Stimulated activated CD8-positive, alpha-beta memory T cell treated with anti-CD3 and anti-CD28 coated beads, Interleukin-4, amount 100 ng/mL, for 1 hour (primary cell): ENCODE measurements at regions not wholly inside any gene's neighbourhood (a gene's known extent, or its start where the extent isn't known, plus 50 kb on each side); places are given as distances from the start of the nearest gene placed in this dataset.

Experiments
- DNase-seq, 2 donors: peaks; one replicate each; pipeline ENCODE4 v3.0.0-alpha.2; 2020; ENCODE audit warnings: low read depth in 2 of 2, low spot score in 1 of 2

DNA sequence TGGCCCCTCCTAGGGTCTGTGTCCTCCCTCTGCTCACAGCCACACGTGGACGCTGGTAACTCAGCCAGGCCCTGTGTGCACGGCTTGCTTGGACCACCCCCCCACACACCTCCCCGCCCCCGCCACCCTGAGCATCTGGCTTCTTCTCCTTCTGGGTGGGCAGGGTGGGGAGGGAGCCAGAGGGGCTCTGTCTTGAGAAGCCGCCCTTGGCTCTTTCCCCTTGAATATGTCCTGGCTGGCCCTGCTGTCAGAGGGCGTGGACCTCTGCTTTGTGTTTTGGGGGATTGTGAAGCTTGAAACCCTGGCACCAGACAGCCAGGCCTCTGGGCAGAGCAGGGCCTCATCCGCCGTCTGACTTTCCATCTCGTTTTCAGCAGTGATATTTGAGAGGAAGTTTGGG is 72.1 kb downstream of the GLI2 start:
- no peak for DNase-seq

DNA sequence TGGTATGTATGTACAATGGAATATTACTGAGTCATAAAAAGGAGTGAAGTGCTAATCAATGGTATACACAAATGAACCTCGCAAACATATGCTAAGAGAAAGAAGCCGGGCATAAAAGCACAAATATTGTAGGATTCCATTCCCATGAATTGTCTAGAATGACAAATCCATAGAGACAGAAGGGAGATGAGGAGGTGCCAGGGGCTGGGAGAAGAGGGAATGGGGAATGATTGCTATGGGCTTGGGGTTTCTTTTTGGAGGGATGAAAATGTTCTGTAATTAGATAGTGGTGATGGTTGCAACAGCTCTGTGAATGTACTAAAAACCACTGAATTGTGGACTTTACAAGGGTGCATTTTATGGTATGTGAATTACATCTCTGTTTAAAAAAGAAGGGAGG is 73.5 kb downstream of the GLI2 start:
- DNase-seq, result no peak

DNA sequence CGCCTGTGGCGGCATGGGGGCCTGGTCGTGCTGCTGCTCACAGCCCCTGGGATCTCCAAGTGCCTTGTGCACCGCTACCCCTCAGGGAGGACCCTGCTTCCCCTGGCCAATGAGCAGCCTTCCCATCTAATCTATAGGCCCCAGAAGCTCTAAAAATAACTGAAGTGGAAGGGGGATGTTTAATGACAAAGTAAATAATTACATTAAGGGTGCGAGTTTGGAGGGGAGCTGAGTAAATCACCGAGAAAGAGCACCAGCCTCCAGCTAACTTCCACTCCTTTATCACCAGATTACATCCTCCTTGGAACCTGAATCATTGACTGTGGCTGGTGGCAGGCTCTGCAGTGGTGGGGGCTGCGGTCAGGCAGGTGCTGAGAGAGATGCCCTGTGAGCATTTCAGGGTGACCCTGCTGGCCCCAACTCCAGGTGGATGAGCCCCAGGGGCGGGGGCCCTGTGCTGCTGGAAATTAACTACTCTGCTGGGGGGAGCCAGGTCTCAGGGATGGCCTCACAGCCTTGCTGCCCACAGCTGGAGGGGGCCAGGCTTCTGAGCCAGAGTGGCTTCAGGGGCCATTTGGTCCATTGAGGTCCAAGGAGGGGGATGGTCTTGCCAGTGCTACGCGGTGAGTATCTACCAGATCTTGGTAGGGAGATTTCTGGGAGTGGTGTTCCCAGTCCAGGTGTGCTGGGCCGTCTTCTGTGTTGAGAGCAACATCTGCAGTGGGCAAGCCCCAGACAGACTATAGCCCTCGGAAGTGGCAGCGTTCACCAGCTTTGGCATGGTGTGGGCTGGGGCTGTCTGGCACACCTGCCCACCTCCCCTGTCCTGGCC is 74.2 kb downstream of the GLI2 start:
- no peak for DNase-seq

DNA sequence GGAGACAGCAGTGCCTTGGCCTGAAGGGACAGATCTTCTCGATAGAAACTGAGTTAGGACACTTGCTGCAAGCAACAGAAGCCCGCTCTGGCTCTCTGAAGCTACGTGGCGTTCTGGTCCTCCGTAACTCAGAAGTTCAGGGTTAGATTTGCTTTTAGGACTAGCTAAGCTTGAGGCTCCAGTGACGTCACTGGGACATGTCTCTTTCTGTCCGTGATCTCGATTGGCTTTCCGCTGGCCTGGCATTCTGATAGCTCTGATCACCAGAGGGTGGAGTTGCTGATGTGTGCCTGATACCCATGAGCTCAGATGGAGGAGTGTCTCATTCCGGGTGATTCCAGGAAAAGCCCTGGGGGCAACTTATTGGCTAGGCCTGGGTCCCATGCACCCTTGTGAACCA is 75.0 kb downstream of the GLI2 start:
- DNase-seq, result no peak

DNA sequence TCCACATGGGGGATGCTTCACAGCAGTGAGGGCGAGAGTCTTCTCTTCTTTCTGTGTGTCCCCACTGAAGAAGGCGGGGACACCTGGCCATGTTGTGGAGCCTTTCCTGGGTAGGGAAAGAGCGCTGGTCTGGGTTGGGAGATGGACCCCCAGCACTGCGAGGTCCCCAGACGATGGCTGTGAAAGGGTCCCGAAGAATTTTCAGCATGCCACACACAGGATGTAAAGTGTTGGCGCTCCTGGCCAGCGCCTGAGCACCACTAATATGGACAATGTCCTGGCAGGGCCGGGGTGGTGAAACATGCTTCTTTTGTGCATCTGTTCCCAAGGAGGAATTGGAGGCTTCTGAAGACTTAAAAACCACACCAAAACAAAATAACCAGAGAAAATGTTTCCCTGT is 77.2 kb downstream of the GLI2 start:
- no peak for DNase-seq

DNA sequence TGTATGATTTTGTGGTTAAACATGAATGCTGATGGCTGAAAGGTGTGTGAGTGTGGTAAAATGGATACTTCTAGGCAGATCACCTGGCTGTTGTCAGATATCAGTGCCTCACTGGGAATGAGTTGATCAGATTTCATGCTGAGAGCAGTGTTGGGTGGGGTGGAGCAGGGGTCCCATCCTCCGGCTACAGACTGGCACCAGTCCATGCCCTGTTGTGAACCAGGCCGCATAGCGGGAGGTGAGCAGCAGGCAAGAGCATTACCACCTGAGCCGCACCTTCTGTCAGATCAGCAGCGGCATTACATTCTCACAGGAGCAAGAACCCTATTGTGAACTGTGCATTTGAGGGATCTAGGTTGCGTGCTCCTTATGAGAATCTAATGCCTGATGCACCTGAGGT is 78.7 kb downstream of the GLI2 start:
- DNase-seq, result no peak

DNA sequence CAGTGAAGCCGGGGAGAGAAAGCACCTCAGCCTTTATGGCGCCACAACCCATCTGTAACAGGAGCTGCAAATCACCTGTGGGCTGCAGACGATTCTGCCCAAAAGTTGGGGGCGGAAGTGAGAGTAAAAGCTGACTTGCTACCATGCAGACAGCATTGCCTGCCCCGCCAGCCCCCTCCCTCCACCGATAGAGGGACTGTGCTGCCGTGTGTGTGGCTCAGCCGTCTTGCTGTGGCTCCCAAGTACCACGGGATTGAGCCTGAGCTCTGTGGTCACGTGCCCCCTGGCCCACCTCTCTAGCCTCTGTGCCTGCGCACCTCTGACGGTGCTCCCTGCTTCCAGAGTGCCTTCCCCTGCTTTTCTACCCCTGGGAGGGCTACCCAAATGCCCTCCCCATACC is 79.6 kb downstream of the GLI2 start:
- DNase-seq, result no peak

DNA sequence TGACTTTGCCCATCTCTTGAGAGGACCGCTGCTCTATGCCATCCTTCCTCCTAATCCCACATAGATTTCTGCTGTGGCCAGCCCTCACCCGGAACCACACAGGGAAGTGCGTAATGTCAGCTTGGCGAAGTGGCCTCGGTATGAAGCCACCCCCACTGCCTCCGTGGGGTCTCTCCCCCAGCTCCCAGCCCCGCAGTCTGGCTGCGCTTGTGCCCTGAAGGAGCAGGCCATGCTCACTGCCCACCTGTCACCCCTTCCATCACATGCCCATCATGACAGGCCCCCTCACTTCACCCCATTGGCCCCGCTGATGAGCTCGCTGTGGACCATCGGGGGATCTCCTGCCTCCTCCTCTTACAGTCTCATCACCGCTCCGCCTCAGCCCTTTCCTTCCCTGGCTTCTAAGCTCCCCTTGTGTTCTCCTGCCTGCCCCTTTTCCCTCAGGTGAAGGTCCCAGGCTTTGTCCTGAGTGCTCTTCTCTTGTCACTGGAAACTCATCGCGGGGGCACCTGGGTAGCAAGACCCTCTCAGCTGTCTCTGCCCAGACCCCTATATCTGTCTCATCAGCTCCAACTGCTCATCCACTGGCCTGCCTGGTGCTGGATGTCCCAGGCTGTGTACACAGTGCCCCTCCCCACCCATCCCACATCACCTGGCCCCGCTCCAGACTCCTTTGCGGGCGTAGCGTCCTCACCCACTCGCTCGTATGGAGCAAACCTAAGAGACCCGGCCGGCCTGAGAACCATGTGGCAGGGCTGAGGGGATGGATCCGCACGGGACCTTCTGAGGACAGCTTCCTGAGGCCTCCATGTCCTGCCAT is 81.7 kb downstream of the GLI2 start:
- DNase-seq, result no peak

DNA sequence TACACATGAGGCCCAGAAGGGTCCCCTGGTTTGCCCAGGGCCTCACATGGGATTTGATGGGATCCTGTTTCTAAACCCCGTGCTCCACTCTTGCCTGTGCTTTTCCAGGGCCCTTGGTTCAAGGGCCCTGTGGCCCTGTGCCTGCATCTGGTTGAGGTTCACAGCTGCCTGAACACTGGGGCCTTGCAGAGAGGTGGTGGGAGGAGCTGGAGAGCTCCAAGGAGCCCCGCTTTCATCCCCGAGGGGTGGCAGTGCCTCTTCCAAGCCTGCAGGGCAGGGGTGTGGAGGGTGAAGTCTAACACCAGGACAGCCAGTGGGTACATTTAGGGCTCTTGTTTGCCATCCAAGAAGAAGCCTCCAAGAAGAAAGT is 82.3 kb downstream of the GLI2 start:
- no peak for DNase-seq

DNA sequence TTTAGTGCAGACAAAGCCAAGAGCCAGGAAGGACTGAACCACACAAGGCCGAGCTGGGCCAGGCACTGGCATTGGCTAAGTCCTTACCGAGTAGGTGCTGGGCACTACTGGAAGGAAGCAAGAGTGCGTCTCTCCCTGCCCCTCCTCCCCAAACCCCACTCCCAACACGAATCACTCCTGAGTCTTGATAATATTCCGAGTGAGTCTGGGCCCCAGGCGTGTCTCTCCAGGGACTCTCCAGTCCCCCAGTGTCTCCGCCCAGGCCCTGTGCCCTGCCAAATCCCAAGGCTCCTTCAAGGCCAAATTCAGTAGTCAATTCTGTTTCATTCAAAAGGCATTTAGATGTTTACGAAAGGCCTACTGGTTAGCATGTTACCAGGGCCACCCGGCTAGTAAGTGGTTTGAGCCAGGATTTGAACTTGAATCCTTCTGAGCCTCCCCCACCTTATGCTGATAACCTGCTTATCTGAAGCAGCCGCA is 82.8 kb downstream of the GLI2 start:
- DNase-seq, result no peak

DNA sequence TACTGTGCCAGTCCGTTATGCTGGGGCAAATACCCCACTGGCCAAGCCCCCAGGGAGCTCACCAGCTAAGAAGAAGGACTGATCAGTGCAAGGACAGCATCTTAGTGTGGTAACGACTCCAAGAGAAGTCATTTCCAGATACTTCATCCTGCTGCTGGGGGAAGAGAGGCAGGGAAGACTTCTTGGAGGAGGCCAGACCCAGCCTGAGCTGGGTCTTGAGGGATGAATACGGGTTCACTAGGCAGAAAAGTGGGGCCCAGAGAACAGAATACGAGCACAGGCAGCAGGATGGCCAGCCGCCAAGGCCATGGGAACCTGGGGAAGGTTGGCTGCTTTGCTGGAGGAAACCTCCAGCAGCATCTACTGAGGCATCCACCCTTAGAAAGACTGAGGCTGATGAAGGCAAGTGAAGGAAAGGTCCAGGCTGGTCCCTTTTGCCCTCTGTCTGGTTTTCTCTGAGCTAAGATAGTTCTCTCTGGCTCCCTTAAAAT is 84.1 kb downstream of the GLI2 start:
- DNase-seq, result no peak

DNA sequence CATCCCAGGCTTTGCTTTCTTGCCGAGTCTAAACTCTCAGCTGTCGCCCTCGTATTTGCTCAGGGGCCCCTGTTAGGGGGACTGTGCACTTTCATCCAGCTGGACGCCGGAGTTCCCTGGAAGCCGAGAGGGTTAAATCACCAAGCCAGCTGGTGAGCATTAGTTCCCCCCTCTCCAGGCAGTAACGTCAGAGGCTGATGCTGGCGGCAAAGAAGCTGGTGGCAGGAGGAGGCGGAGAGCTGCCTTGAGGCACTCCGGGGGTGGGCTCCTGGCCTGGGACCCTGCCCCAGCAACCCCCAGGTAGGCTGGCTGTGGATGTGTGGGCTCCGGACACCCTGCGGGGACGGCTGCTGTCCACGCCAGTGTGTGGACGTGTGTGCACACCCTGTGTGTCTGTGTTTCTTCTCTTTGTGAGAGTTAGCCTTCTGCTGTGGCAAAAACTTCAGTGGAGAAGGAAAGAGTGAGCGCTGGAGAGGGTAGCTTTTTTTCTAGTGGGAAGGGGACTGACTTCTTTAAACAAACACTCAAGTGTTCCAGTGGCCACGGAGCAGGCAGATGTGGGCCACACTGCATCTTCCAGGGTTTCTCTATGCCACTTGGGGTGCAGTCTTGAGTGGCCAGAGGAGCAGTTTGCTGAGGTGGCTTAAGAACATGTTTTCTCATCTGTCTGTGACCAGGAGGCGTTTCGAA is 84.7 kb downstream of the GLI2 start:
- DNase-seq, result no peak

DNA sequence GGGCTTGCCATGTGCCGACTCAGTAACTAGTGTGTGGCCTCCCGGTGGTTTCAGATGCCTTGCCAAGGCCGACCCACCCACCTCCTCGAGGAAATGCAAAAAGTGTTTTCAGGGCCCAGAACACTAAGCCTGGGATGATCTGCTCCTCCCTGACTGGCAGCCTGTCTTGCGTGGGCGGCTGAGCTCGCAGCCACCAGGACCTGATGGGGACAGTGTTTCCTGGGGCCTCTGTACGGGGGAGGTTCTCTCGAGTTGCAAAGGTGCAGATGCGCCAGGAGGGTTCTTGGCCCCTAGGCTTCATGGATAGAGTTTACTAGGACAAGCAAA is 85.2 kb downstream of the GLI2 start:
- no peak for DNase-seq

DNA sequence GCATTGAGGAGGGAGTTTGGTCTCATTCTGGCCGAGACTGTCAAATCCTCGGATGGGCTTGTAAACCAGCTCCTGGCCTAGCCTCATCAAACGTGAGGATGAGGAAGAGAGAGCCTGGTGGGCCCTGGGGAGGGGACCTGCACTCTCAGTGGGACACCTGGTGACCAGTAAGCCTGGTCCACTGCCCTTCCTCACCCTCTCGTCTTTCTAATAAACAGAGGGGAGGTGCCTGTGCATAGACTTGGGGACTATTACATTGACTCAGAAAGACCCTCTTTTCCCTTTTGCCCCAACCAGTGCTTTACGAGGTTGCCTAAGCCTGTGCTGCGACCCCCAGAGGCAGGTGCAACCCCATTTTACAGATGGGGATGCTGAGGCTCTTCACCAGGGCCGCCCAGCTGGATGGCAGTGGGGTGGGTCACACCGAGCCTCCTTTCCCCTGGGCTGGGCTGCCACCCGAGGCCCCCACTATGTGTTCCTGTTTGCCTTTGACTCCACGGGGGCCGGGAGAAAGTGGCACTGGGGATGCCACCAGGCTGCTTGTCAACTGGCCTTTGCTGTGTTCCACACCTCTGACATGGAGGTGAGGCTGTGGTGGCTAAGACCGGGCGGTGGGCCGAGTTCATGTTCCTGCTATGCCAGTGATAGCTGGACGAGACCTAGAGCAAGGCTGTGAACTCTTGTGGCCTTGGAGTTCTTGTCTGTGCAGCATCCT is 85.9 kb downstream of the GLI2 start:
- no peak for DNase-seq

DNA sequence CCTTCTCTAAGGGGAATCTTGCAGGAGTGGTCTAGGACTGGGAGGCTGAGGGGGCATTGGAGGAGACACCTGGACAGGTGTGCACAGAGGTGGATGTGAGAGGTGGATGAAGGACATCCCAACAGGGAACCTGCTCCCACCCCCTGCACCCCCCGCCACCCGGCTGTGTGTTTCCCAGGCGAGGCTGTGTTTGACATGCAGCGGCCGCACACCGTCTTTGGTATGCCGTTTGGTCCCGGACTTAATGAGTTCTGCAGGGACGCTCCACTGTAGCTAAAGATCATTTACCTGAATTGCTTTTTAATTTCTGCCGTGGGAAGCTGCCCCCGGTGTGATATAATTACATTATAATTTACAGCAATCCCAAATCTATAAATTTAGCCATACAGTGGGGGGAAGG is 87.3 kb downstream of the GLI2 start:
- DNase-seq, result no peak

DNA sequence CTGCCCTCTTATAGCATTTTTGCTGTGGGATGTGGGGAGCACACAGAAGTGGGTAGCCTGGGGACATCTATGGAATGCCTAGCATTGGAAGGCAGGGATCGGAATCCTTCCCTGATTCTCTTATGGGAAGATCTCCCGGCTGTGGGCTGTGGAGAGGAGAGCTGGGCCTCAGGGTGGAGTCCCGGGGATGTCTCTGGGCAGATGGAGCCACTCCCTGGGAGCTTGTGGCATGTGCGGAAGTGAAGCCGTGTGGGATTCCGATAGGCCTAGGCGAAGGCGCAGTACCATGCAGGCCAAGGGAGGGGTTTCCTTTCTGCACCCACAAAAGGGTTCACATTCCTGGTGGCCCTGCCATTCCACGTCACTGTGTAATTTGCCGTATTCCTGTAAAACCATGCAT is 87.9 kb downstream of the GLI2 start:
- DNase-seq, result no peak

DNA sequence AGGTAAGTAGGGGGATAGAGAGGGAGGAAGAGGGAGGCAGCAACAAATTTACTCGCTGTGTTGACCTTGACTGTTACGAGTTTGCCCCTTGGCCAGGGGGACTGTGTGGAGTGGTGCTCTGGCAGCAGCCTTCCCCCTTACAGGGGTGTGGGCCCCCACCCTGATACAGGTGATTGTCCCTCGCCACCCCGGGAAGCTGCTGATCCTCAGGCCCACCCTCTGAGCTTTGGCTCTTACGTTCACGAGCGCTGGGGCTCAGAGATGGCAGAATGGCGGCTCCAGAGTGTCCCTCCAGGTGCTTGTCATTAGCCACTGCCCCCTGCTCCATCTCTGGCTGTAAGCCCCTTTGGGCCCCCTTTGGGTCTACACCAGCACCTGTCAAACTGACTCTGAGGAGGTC is 88.6 kb downstream of the GLI2 start:
- no peak for DNase-seq

DNA sequence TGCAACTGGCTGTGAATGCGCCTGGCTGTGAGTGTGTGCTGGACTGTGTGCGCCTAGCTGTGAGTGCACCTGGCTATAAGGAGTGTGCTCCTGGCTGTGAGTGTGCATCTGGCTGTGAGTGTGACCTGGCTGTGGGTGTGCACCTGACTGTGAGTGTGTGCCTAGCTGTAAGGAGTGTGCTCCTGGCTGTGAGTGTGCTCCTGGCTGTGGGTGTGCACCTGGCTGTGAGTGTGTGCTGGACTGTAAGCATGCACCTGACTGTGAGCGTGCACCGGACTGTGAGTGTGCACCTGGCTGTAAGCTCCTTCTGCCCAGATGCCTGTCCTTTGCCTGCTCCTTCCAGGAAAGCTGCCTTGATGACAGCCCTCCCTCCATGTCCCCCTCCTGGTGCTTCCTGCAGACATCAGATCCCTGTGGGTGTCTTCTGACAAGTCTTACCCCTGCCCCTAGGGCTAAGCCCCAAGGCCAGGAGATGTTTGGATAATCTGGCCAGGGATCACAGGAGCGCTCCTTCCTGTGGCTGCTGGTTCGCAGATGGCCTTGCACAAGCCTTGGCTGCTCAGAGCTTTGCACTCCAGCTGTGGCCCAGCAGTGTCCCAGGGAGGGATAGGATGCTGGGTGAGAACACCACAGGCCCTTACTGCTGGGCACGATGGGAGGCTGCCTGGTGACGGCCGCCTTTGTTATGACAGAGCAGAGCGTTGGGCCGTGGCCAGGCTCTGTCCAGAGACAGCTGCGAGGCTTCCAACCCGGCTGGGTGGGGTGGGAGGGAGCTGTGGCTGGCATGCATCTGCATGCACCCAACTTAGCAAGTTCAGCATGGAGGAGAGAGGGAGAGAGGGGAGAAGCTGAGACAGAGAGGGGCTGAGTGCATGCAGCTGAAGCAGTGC is 89.9 kb downstream of the GLI2 start:
- no peak for DNase-seq

DNA sequence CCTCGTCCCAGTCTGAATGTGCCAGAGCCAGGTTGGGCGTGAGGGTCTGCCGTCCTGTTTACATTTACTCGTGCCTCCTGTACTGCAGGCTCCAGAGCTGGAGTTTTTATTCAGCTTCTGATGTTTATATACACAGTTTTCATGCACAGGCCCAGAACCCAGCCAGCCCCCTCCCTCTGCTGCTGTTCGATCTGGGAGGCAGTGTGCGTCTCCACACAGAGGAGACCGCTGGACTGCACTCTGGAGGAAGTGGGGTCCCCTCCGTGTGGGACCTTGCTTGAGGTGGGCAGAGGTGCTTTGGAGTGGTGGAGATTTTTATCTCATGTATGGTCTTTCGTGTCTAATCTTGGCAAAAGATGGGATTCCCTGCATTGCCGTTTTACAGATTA is 90.6 kb downstream of the GLI2 start:
- DNase-seq, result no peak

DNA sequence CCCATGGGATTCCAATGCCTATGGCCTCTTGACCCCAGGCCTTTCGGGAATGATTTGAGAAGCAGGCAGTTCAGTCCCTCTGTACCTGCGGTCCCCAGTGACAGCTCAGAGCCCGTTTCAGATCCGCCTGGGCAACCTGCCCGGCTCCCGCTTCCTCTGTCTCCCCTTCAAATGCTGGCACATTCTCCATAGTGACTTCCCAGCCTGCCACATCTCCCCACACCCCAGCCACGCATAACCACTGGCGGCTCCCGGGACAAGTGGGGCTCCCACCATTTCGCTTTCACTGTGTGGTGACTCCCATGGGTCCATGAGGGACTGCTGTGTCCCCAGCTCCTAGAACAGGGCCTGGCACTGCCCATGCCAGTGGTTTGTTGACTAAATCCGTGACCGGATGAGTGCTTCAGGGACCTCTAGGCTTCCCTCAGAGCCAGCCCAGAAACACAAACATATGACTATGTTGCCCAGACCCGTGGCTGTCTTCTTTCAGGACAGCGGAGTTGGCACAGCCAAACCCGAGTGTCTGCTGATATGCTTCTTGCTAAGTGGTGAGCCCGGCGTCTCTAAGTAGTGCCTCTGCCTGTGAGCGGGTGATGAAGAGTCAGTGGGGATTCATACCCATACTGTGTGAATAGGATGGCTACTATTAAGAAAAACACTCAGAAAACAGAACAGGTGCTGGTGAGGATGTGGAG is 91.2 kb downstream of the GLI2 start:
- no peak for DNase-seq
